NCI-H146 treated with DMSO at 0.1 percent for 48 hours (cell line): ENCODE measurements at regions not wholly inside any gene's neighbourhood (a gene's known extent, or its start where the extent isn't known, plus 50 kb on each side); places are given as distances from the start of the nearest gene placed in this dataset.
"Not testable (repeated sequence)": the region's sequence is repeated elsewhere in the genome, so short reads cannot be mapped to it uniquely, and the experiment has no call there.

Experiments
- DNase-seq: peaks from one replicate; lab custom pipeline; 2025; ENCODE audit not compliant: unreplicated experiment; lab: John Stamatoyannopoulos, UW

DNA sequence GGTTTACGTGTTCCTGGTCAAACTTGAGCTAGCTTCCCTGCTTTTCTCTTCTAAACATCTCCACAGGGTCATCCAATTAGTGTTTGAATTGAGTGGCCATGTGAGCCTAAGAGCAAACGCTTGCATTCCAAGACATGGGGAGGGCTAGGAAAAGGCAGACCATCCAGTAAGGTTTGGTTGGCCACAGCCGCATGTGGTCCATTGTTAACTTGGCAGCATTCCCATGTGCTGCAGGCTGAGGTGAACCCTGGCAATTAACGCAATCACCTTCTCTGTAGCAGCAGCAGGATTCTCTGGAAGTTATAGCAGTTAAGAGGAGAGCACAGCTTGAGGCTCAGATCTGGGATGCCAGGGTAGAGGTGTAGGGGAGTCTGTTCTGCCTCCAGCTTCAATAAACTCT lies 502.2 kb upstream of the LMCD1 start:
- DNase-seq: peak; percentile 40

DNA sequence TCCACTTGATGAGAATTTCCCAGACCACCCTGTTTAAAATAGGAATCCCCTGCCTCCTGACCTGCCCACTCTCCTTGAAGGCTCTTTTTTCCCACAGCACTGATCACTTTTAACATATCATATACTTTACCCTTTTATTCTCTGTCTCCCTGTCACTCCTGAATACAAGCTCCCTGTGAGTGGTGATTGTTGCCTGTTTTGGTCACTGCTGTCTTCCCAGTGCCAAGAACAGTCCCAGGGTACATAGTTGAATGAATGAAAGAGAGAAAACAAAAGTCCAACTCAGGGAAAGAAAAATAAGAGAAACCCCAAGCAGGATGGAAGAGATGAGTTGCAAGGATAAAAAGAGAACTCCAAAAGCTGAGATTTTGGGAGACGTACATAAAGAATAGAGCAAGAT lies 500.3 kb upstream of the LMCD1 start:
- no peak for DNase-seq

DNA sequence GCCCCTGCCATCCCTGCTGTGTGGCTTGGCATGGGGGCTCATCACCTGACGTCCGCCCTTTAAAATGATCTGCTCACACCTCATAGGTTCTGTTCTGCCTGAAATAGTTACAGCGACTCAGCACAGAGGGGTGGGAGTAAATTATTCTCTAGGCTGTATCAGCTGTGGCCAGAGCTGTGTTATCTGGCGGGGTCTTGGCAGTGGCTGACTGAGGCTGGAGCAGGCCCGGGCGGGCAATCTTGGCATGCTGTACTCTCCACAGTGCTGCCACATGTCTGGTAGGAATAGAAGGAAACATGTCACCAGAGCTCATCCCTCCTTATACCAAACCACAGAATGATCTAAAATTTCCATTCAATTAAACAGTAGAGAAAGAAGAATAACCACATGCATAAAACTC lies 499.9 kb upstream of the LMCD1 start:
- DNase-seq: no peak

DNA sequence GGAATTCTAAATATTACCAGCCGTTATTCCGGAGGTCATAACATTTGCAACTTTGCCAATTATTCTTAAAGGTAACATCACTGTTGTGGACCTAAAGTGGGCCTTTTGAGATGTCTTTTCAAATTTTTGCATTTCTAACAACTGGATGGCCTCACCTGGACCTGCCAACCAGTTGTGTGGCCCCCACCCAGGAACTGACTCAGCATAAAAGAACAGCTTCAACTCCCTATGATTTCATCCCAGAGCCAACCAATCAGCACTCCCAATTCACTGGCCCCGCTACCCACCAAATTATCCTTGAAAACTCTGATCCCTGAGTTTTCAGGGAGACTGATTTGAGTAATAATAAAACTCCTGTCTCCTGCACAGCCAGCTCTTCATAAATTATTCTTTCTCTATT lies 489.7 kb upstream of the LMCD1 start:
- DNase-seq: no peak

DNA sequence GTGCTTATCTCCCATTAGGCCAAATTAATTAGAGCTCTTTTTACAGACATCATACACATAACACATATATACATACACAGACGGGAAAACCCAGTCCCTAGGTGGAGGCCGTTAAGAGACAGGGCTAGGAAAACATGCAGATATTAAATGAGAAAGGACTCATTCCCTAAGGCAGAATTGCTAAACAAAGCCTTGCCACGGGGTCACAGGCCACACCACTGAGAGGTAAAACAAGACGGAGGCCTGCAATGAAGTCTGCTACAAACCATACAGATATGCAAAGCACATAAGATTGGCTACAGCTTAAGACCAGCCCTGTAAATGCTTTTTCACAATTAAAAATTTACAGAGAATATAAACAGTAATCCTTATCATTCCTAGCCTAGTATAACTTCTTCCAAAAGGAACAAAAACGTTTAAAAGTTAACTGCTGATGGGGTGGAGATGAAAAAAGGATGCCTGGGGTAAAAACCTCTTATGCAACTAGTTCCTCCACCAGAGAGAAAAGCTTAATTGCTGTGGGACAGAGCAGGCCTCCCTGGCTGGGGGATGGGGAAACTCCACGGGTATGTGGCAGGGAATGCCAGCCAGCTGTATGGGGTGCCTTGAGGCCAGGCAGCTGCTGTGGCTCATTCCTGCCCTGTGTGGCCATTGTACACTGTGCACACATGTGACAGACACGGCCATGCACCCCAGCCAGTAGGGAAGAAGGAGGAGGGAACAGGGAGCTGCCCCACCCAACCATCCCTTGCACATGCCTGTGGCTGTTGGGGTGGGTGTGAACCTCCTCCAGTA lies 481.4 kb upstream of the LMCD1 start:
- DNase-seq: no peak

DNA sequence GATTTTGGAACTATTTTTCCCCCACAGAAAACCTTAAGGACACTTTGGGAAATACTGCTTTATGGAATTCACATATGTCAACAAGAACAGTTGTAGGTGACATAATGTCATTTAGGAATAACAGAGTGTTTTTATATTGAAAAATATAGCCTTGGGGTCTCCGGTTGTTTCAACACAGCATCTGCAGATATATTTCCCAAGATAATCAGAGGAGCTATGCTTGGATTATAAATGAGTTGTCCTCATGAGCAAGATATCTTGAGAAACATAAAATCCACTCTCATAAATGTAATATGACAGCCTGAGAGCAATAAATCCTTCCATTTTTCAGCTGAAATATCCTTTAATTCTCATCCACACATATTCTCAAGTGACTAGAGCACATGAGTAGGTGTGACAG lies 473.7 kb upstream of the LMCD1 start:
- no peak for DNase-seq

DNA sequence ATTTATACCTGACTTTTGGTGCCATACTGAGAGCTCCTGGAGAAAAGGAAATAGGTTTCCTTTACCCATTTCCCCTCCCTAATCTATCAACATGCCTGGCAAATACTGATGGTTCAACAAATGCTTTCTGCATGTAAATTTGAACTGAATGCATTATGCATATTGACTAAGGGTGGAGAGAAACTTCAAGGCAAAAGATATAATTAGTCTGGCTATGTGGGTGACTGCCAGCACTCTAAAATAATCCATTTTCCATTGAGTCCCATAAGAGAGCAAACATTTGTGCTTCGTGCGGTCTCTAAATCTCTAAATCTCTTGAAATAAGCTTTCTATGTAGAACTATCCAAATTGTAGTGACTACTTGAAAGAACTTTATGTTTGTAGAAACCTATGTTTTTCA lies 451.3 kb upstream of the LMCD1 start:
- no peak for DNase-seq

DNA sequence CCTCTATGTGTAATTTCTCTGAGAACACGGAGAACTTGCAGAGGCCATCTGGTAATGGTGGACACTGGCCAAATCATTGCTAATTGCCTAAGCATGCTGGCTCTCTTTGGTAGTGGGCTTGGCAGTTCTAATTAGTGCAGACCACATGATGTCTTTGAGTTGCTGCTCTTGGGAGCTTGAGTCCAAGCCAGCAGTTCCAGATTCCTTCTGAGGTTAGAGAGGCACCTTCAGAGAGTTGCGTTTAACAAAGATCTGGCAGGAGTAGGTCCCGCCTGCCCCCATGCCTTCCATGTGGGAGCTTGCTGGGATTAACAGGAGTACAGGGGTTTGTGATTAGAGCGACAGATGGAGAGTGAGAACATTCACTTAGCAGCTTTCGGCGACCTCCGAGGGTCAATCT lies 449.0 kb upstream of the LMCD1 start:
- DNase-seq: no peak

DNA sequence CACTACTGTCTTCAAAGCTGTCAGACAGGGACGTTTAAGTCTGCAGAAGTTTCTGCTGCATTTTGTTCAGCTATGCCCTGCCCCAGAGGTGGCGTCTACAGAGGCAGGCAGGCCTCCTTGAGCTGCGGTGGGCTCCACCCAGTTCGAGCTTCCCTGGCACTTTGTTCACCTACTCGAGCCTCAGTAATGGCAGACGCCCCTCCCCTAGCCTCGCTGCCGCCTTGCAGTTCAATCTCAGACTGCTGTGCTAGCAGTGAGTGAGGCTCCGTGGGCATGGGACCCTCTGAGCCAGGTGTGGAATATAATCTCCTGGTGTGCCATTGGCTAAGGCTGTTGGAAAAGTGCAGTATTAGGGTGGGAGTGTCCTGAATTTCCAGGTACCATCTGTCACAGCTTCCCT lies 433.5 kb upstream of the LMCD1 start:
- not testable (repeated sequence) for DNase-seq

DNA sequence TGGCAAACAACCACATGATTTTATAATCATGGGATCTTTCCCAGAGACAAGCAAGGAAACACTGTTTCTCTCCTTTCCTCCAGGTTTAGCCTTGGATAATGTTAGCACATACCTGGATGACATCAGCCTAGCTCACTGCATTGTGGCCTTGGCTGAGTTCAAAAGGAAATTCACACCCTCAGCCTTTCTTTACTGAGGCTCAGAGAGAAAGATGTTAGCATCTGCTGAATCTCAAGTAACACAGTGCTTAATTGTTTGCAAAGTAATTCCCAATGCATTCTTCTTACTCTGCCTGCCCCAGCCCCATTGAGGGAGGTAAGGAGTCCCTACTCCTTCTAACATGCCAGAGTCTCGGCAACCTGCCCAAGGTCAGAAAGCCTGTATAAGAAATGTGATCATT lies 432.2 kb upstream of the LMCD1 start:
- no peak for DNase-seq

DNA sequence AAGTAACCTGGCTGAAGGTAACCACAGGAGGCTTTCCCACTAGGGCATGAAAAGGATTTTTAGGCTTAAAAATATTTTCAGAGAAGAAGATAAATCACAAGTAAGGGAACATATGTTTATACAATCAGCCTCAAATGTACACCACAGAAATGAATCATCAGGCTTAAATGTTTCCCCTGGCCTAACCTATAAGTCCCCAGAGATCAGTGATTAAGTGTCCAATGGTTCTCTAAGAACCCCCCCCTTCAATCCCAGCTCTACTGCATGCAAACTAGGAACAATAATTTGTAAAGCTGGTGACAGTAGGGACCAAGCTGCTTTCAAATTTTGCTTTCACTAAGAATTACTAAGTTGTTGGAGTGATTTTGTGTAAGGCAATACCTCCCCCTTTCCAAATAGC lies 431.6 kb upstream of the LMCD1 start:
- no peak for DNase-seq

DNA sequence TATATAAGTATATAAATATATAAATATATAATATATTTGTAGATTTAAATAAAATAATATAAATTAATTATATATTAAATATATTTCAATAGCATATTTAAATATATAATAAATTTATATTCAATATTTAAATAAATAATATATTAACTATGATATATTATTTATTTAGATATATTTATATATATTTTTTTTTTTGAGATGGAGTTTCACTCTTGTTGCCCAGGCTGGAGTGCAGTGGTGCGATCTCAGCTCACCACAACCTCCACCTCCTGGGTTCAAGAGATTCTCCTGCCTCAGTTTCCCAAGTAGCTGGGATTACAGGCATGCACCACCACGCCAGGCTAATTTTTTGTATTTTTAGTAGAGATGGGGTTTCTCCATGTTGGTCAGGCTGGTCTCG lies 426.9 kb upstream of the LMCD1 start:
- DNase-seq: not testable (repeated sequence)

DNA sequence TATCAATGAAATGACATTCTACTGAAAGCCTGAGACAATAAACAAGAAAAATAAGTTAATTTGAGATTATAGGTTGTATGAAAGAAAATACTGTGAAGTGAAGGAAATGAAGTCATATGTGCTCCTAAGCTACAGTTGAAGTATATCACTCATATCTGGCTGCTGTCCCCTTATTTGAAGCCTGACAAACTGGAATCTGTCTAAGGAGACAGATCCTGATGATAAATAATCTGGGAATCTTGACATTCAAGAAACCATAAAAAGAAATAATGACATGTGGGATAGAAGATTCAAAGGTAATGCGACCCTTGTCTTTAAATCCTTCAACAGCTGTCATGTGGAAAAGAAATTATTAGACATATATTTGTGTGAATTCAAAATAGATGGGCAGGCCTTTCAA lies 424.5 kb upstream of the LMCD1 start:
- DNase-seq: no peak

DNA sequence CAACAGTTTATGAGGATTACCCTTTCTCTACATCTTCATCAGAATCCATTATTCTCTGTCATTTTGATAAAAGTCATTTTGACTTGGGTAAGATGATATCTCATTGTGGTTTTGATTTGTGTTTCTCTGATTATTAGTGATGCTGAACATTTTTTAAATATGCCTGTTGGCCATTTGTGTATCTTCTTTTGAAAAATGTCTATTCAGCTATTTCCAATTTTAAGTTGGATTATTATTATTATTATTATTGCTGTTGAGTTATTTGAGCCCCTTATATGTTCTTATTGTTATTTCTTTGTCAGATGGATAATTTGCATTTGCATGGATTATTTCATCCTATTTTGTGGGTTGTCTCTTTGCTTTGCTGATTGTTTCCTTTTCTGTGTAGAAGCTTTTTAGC lies 421.2 kb upstream of the LMCD1 start:
- DNase-seq: no peak

DNA sequence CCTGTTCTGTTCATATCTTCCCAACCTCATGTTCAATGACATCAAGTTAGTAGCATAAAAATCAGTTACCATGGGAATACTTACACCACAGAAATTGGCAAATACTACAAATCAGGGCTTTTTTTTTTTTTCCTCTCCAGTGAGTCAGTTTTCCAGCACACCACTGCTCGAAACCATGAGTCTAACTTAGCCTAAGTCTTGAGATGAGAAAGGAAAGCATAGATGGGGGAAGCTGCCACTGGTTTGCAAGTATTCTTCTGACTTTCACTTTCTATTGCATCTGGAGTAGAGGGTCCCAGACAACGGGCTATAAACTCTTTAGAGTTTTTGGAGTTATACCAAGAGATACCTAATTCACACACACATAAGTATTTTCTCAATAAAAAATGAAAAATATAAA lies 416.1 kb upstream of the LMCD1 start:
- DNase-seq: no peak

DNA sequence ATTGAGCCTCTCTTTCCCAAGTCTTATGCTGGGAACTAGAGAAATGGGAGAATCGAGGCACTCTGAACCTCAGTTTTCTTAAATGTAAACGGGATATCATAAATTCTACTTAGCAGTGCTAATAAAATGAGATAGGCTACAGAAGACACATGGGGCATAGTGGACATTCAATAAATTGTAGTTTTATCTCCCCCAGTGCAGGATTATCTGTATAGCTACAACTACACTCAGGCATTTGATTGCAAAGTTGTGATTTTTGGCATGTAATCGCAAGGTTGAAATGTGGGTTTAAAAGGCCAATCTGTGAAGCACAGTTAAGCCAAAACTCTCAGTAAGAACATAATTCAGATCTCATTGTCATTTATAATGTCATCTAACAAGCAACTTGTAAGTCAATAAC lies 413.7 kb upstream of the LMCD1 start:
- no peak for DNase-seq

DNA sequence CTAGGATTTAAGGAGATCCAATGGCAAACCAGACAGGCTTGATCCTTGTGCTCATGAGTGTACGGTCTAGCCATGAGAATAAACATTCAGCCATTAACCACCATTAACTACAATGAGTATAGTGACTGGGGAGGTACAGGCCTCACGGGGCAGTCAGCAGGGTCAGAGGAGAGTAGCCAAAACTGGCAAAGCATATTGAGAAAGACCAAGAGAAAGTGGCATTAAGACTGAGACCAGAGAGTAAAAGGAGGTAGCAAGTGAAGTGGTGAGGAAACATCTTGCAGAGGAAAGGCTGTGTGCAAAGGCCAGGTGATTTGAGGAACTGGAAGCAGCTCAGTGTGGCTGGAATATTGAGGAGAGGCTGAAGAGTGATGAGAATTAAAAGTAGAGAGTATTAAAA lies 407.2 kb upstream of the LMCD1 start:
- no peak for DNase-seq

DNA sequence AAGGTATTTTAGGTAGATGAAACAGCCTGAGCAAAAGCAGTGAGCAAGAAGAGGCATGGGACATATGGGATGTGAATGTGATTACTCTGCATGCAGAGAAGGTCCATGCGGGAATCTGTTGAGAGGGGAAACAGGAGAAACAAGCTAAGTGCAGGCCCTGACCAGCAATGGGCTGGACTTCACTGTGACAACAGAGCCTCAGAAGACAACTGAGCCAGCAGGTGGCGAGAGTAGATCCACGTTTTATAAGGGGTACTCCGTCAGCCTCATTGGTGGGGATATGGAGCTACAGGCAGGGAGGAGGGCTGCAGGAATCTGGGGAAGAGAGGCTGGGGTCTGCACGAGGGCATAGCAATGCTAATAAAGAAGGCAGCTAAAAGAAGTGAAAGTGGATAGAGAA lies 405.9 kb upstream of the LMCD1 start:
- DNase-seq: no peak

DNA sequence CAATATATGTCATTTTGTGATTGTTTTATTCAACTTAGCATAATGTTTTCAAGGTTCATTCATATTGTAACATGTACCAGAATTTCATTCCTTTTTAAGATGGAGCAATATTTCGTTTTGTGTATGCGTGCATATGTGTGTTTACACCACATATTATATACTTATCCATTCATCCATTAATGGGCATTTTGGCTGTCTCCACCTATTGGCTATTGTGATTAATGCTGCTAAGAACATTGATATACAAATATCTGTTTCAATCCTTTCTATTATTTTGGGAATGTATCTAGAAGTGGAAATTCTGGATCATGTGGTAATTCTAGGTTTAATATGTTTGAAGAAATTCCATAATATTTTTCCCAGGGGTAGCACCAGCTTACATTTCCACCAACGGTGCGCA lies 403.9 kb upstream of the LMCD1 start:
- no peak for DNase-seq

DNA sequence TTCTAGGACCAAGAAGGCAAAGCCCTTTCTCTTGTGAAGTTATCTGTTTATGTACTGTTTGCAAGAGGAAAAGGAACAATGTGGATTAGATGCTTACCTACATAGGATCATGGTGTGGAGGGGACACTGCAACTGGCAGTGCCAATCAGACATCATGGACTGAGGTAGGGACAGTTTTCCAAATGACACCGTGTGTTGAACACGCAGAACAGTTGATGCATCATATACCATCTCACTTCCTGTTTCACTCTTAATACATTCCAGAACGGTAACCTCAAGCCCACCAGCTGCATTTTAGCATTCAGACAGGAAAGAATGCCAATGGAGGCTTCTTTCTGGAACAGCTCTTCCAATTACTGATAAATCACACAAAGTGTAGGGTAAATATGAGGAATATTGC lies 397.7 kb upstream of the LMCD1 start:
- no peak for DNase-seq

DNA sequence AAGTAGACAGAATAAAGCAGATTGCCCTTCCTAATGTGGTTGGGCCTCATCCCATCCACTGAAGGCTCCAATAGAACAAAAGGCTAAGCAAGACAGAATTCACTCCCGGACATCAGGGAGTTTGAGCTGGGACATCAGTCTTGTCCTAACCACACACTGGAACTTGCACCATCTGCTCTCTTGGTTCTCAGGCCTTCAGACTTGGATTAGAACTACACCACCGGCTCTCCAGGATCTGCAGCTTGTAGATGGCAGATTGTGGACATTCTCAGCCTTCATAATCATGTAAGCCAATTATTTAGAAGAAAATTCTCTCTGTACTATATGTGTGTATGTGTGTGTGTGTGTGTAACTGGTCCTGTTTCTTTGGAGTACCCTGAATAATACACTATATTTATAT lies 394.7 kb upstream of the LMCD1 start:
- no peak for DNase-seq

DNA sequence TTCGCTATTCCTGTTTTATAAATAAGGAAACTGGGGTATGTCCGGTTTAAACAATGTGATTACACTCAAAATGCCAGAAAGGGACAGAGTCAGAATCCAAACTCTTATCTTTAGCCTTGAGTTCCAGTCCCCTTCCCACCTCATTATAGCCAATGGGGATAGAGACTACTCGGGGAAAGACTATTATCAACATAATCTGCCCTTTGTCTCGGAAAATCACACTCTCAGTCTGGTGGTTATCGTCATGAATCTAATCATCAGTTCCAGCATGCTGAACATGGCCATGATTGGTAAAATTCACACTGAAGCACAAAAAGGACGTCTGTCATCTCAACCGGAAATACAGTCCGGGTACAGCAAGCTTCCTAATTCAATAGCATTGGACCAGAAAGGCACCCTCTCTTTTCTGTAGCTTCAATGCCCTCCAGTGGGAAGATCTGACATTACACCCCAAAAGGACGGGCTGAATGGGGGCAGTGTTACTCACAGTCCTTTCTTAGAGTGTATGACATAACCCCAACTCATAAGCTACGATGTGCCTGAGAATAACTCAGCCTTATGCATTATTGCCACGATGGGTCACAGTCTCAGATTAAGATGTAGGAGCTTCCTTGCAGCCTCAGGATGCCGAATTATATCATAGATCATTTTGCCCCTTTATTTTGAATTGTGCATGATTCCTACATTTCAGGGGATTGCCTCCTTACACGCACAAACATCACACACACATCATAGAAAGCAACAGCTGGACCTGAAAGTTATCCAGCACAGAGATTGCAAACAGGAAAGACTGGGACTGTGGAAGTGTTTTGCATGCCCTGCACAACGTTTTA lies 390.4 kb upstream of the LMCD1 start:
- DNase-seq: peak; percentile 23

DNA sequence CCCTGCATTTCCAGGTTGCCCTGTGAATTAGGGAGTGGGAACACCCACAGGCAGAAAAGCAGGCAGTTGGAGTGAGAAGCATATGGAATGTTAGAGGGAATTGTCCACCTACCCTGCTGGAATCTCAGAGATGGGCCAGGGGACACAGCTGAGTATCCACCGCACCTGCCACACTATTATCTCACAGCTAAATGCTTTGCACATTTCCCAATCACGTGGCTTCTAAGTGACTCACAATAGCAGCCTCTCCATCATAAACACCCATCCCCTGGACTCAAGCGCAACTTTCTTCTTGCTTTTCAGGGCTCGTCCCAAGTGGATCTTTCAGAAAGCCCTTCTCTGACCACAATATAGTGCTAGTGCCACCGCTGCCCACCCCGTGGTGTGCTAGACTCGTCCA lies 389.0 kb upstream of the LMCD1 start:
- DNase-seq: peak; percentile 1
